ENCODE measurements at regions not wholly inside any gene's neighbourhood (a gene's known extent, or its start where the extent isn't known, plus 50 kb on each side); places are given as distances from the start of the nearest gene placed in this dataset.
A peak's percentile ranks its signal among the peaks of the same experiment; 100 is the strongest.

- Histone ChIP-seq H3K27me3 (replicated peaks; ENCODE audit: control insufficient read depth, insufficient read depth, low read length) (no peaks in the 10 kb centered on the region), H3K4me3 (replicated peaks; ENCODE audit: low read depth, low read length) (no peak overlapping the region), H3K36me3 (ENCODE audit: control insufficient read depth, insufficient read depth, low read length) (no peaks in the 10 kb centered on the region)
- DNase-seq (ENCODE audit: extremely low read depth, insufficient read length), result no peak
- no peak for TF ChIP-seq CTCF (IDR thresholded peaks at IDR 0.05; ENCODE audit: insufficient read depth, low read length, poor library complexity, severe bottlenecking)
Observed at GRCh38 chrX:140917354-140918115, 84.9 kb upstream of the SPANXB1 start.

GRCh38 chrX:140918398-140919038 is 83.9 kb upstream of the SPANXB1 start:
- H3K4me3 ChIP-seq (replicated peaks; ENCODE audit: low read depth, low read length), result no peak overlapping the region
- no peak for DNase-seq (ENCODE audit: extremely low read depth, insufficient read length)
- TF ChIP-seq CTCF (IDR thresholded peaks at IDR 0.05; ENCODE audit: insufficient read depth, low read length, poor library complexity, severe bottlenecking), result peak; percentile 70
- no peaks in the 10 kb centered on the region for H3K36me3 ChIP-seq (ENCODE audit: control insufficient read depth, insufficient read depth, low read length)
- H3K27me3 ChIP-seq (replicated peaks; ENCODE audit: control insufficient read depth, insufficient read depth, low read length), result no peaks in the 10 kb centered on the region

- DNase-seq (ENCODE audit: extremely low read depth, insufficient read length), result no peak
- H3K4me3 ChIP-seq (replicated peaks; ENCODE audit: low read depth, low read length), result no peak overlapping the region
- TF ChIP-seq CTCF (IDR thresholded peaks at IDR 0.05; ENCODE audit: insufficient read depth, low read length, poor library complexity, severe bottlenecking), result no peak
- H3K27me3 ChIP-seq (replicated peaks; ENCODE audit: control insufficient read depth, insufficient read depth, low read length), result no peaks in the 10 kb centered on the region
- no peaks in the 10 kb centered on the region for H3K36me3 ChIP-seq (ENCODE audit: control insufficient read depth, insufficient read depth, low read length)
Observed at GRCh38 chrX:140920416-140920815, 82.0 kb upstream of the SPANXB1 start.

- no peak for TF ChIP-seq CTCF (IDR thresholded peaks at IDR 0.05; ENCODE audit: insufficient read depth, low read length, poor library complexity, severe bottlenecking)
Observed at GRCh38 chrX:140923118-140923517, 79.3 kb upstream of the SPANXB1 start.

GRCh38 chrX:140928739-140929138 is 73.7 kb upstream of the SPANXB1 start:
- H3K27me3 ChIP-seq (replicated peaks; ENCODE audit: control insufficient read depth, insufficient read depth, low read length), result no peaks in the 10 kb centered on the region
- H3K36me3 ChIP-seq (ENCODE audit: control insufficient read depth, insufficient read depth, low read length), result no peaks in the 10 kb centered on the region
- no peak for TF ChIP-seq CTCF (IDR thresholded peaks at IDR 0.05; ENCODE audit: insufficient read depth, low read length, poor library complexity, severe bottlenecking)
- no peak overlapping the region for H3K4me3 ChIP-seq (replicated peaks; ENCODE audit: low read depth, low read length)
- DNase-seq (ENCODE audit: extremely low read depth, insufficient read length), result no peak

More at GRCh38 chrX:140923118-140923517, 79.3 kb upstream of the SPANXB1 start:
- Histone ChIP-seq H3K27me3 (replicated peaks; ENCODE audit: control insufficient read depth, insufficient read depth, low read length) (no peaks in the 10 kb centered on the region), H3K36me3 (ENCODE audit: control insufficient read depth, insufficient read depth, low read length) (no peaks in the 10 kb centered on the region), H3K4me3 (replicated peaks; ENCODE audit: low read depth, low read length) (no peak overlapping the region)
- DNase-seq (ENCODE audit: extremely low read depth, insufficient read length), result no peak
